OCI-LY3 (cell line): ENCODE measurements at regions not wholly inside any gene's neighbourhood (a gene's known extent, or its start where the extent isn't known, plus 50 kb on each side); places are given as distances from the start of the nearest gene placed in this dataset.

ENCODE experiments used
- EZH2phosphoT487 ChIP-seq: fragments of 200-600 bp; shearing (Covaris generic); IDR thresholded peaks from 2 replicates; pipeline ENCODE4 v1.6.1; 2018; ENCODE audit warnings: antibody characterized with exemption, mixed run types, low read depth
- TF ChIP-seq, protein P1 (sequence below): fragments of 200-600, 300-600 bp; sonication (generic); IDR thresholded peaks from 2 replicates; pipeline ENCODE4 v1.5.1; 2014; ENCODE audit warnings: antibody characterized with exemption, low read length, low read depth

DNA sequence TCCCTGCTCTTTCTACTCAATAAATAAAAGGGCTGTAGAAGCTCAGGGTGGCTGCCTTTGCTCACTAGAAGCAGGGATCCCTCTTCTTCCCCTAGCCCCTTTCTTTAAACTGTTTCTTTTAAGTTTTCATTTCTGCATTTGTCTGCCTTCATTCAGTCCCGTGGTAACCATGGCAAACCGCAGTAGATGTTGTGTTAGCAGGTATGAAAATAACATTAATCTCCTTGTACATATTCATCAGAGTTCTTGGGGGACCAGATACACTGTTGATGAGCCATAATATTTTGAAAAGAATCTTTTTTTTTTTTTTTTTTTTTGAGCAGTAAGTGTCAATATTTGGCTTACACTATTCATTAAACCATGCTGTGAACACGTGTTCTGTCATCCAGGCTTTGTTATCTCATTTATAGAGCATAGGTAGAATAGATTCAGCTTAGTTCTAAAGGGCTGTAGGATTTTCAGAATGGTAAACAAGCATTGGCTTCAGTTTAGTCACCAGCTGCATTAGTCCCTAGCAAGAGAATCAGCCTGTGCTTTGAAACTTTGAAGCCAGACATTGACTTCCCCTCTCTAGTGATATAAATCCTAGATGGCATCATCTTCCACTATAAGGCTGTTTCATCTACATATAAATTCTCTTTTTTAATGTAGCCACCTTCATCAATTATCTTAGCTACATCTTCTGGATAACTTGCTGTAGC is 59.4 kb upstream of the SPRY2 start:
- TF ChIP-seq, protein P1, sequence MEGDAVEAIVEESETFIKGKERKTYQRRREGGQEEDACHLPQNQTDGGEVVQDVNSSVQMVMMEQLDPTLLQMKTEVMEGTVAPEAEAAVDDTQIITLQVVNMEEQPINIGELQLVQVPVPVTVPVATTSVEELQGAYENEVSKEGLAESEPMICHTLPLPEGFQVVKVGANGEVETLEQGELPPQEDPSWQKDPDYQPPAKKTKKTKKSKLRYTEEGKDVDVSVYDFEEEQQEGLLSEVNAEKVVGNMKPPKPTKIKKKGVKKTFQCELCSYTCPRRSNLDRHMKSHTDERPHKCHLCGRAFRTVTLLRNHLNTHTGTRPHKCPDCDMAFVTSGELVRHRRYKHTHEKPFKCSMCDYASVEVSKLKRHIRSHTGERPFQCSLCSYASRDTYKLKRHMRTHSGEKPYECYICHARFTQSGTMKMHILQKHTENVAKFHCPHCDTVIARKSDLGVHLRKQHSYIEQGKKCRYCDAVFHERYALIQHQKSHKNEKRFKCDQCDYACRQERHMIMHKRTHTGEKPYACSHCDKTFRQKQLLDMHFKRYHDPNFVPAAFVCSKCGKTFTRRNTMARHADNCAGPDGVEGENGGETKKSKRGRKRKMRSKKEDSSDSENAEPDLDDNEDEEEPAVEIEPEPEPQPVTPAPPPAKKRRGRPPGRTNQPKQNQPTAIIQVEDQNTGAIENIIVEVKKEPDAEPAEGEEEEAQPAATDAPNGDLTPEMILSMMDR, result no peak
- TF ChIP-seq EZH2phosphoT487, result no peak
